Right lung (tissue), 2 donors: ENCODE measurements at regions not wholly inside any gene's neighbourhood (a gene's known extent, or its start where the extent isn't known, plus 50 kb on each side); places are given as distances from the start of the nearest gene placed in this dataset.

Source experiments
- DNase-seq, 2 donors: peaks; one replicate each; pipeline ENCODE4 v3.0.0-alpha.2; 2013

DNA sequence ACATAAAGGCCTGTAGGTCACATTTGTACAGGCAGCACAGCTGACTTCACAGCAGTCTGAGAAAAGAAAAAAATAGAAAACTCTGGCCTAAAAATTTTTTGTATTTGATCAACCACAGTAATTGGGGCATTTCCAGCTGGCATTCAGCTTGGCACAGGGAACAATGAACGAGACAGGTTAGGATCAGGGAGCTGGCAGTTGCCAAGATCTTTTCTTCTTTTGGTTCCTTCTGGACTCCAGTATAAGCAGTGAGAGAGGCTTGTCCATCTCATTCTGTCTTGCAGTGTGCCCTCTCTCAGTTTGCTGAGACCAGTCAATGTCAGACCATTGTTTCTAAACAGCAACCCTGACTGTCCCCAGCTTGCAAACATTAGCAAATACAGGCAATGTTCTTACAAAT lies 601.1 kb downstream of the TLR4 start:
- no peak for DNase-seq

- no peak for DNase-seq
Measured at GRCh38 chr9:118306801-118307200, 602.6 kb downstream of the TLR4 start.

GRCh38 chr9:118313965-118314364 lies 609.8 kb downstream of the TLR4 start:
- DNase-seq = no peak

DNA sequence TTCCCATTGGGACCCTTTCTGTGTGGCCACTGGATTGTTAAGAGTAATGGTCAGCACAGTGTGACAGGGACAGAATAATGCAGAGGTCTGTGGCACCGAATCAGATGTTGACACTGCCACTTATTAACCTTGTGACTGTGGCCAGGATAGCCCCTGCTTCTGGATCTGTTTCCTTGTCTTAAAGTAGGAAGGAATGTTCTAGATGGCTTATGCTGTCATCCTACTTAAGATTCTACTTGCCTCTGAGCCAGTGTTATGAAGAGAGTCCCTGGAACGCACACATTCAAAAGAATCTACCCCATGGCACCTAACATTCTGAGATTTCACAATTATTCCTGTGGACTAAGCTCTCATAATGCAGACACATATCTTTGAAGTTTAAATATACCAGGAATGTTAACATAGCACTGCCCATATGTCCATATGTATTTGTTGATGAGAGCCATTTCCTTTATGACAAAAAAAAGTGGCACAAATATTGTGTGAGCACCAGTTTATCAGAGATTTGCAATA lies 612.7 kb downstream of the TLR4 start:
- no peak for DNase-seq

- no peak for DNase-seq
Measured at GRCh38 chr9:118318770-118319431, 614.7 kb downstream of the TLR4 start.

- no peak for DNase-seq
Measured at GRCh38 chr9:118321788-118322187, 617.6 kb downstream of the TLR4 start.

DNA sequence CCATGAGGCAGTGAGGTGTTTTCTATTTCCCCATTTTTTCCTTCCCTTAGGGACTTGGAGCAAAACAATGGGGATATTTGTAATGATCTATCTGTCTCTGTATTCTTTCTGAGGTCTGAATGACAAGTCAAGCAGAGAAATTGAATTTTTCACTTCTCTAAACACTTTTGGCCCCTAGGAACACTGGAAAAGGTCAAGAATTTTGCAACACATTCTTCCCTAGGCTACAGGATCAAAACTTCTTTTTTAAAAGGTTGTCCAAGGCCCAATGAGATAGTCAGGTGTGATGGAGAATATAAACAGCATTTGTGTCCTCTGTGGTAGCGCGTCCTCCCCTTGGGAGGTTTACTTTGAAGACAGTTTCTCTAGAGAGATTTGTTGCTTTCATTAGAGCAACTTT lies 620.5 kb downstream of the TLR4 start:
- DNase-seq = no peak

- no peak for DNase-seq
Measured at GRCh38 chr9:118325757-118326156, 621.6 kb downstream of the TLR4 start.

- DNase-seq = no peak
Measured at GRCh38 chr9:118326326-118326725, 622.1 kb downstream of the TLR4 start.

DNA sequence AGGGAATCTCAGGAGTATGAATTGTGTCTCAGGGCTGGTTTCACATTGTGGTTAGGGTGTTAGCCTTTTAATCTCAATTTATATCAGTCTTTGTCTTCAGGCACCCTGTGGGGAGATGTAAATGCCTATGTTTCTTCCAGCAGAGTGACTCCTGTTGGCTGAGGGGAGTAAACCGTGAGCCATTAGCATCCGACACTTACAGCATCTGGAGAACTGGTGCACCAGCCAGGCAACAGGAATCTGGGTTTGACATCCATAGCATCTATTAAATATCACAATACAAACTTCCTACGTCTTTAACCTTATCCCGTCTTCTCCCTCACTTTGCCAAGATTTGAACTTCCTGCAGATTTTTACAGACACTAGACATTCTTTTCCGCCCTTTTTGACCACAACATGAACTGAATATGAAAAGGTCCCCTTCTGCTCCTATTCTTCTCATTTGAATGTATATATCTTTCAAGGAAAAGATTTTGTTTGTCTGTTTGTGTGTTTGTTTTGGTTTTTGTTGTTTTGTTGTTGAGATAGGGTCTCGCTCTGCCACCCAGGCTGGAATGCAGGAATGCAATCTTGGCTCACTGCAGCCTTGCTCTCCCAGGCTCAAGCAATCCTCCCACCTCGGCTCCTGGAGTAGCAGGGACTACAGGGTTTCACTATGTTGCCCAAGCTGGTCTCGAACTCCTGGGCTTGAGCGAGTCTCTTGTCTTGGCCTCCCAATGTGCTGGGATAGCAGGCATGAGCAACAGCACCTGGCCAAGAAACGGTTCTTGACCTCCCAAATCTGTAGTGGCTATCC lies 626.2 kb downstream of the TLR4 start:
- DNase-seq = no peak

DNA sequence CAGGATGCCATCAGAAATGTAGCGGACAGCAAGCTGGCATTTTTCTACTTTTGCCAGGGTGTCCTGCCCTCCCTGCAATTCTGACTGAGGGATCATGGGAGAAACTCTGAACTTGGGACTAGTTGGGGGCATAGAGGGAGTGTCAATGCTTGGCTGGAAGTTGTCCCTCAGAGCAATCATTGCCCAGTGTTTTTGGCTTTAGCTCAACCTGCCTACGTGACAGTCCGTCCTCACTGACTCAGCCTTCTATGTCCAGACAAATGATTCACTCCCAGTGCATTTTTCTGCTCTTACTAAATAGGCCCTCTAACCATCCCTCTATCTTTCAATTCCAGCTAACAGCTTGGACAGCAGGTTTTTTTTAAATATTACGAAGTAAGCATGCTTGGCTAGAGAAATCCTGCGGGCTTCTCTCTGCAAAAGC lies 627.4 kb downstream of the TLR4 start:
- DNase-seq = no peak

- DNase-seq = no peak
Measured at GRCh38 chr9:118336250-118336942, 632.2 kb downstream of the TLR4 start.

DNA sequence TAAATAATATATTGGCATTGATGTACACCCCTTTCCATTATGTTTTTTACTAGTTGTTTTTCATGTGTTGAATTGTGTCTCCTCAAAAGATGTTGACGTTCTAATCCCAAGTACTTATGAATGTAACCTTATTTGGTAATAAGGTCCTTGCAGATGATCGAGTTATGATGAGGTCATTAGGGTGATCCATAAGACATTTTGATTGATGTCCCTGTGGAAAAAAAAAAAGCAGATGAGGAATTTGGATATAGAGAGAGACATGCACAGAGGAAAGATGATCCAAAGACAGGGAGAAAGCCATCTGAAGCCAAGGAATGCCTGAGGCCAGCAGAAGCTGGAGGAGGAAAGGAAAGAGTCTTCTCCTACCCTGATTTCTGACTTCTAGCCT lies 632.7 kb downstream of the TLR4 start:
- DNase-seq = no peak

GRCh38 chr9:118360036-118360435 lies 655.8 kb downstream of the TLR4 start:
- DNase-seq = no peak

- DNase-seq = no peak
Measured at GRCh38 chr9:118362123-118362522, 657.9 kb downstream of the TLR4 start.

GRCh38 chr9:118362596-118362995 lies 658.4 kb downstream of the TLR4 start:
- DNase-seq = no peak

DNA sequence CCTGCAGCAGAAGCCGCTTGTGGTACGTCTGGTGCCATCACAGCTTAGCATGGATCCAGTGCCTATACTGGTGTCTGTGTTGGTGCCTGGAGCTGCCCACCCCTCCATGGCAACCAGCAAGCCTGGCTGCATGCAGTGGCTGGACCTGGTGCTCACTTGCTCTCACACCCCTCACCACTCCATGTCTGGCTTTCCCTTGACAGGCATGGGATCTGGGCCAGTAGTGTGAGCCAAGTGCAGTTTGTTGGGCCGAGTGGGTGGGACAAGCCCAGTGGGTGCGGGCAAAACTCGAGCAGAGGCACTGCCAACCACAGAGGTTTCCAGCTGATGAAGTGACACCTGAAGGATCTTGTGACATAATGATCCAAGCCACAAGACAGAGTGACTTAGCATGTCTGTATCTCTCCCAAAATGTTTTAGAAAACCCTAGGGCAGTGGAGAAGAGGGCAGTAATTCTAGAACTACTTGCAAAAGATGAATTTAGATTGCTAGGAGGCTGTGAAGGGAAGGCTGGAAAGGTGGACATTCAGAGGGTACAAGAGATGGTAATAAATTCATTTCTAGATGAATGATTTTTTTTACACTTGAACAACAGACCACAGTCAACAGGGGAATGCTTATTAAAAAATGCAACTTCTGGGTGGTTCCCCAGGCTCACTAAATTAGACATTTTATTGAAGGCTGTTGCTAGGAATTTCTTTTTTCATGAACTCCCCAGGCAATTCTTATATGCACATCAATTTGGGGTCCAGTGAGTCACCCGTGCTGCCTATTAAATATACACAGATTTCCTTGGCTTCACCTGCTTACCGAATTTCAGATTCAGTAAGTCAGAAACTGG lies 660.3 kb downstream of the TLR4 start:
- DNase-seq = no peak

DNA sequence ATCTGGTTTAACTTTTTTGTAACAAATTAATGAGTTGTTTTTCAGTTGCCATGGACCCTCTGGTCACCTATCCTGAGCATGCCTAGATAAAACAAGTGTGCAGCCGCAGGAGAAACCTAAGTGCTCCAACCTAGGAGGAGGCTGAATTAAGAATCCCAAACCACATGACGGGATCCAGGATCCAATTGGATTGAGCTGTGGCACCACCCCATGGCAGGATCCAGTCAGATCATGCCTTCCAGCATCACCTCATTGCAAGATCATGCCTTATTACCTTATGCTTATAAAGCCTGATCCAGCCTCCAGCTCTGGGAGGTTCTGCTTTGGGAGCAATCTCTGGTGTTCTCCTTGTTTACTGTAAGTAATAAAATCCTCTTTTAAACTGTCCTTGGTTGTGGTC lies 662.0 kb downstream of the TLR4 start:
- DNase-seq = no peak

GRCh38 chr9:118367383-118367782 lies 663.2 kb downstream of the TLR4 start:
- no peak for DNase-seq

GRCh38 chr9:118384531-118385100 lies 680.4 kb downstream of the TLR4 start:
- DNase-seq = no peak

DNA sequence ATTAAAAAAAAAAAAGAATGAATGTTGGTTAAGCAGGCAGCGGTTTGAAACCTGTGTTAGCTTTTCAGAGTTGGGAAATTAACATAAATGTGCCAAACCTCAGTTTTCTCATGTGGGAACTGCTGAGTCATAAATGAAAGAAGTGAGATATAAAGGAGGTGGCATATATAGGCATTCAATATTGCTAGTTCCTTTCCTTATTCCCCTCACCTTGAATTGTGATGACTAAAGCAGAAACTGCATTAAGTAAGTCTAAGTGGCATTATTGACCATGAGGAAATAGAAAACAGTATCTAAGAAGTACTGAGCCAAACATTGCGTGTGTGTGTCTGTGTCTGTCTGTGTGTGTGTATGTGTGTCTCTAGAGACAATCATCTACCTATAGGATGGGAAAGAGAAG lies 691.2 kb downstream of the TLR4 start:
- DNase-seq = no peak
